ENCODE measurements at regions not wholly inside any gene's neighbourhood (a gene's known extent, or its start where the extent isn't known, plus 50 kb on each side); places are given as distances from the start of the nearest gene placed in this dataset.

GRCh38 chr13:29937841-29938240 is 87.4 kb upstream of the UBL3 start:
- DNase-seq (ENCODE audit: low spot score in 2 of 2) = no peak
- FAIRE-seq = no peak

- no peak for FAIRE-seq
- DNase-seq (ENCODE audit: low spot score in 2 of 2) = no peak
Measured at GRCh38 chr13:29937379-29937778, 87.0 kb upstream of the UBL3 start.

GRCh38 chr13:29936956-29937355 is 86.5 kb upstream of the UBL3 start:
- DNase-seq (ENCODE audit: low spot score in 2 of 2) (no peak), FAIRE-seq (no peak)

- DNase-seq (ENCODE audit: low spot score in 2 of 2) (no peak), FAIRE-seq (no peak)
Measured at GRCh38 chr13:29936051-29936813, 85.8 kb upstream of the UBL3 start.

GRCh38 chr13:29935309-29935981 is 85.0 kb upstream of the UBL3 start:
- no peak for DNase-seq (ENCODE audit: low spot score in 2 of 2)
- no peak for FAIRE-seq

GRCh38 chr13:29934531-29935308 is 84.3 kb upstream of the UBL3 start:
- DNase-seq (ENCODE audit: low spot score in 2 of 2) (no peak), FAIRE-seq (no peak)

- DNase-seq (ENCODE audit: low spot score in 2 of 2) (no peak), FAIRE-seq (no peak)
Measured at GRCh38 chr13:29933401-29933800, 83.0 kb upstream of the UBL3 start.

- DNase-seq (ENCODE audit: low spot score in 2 of 2) (no peak), FAIRE-seq (no peak)
Measured at GRCh38 chr13:29931696-29932095, 81.3 kb upstream of the UBL3 start.

- FAIRE-seq (no peak), DNase-seq (ENCODE audit: low spot score in 2 of 2) (no peak)
Measured at GRCh38 chr13:29929062-29929847, 78.8 kb upstream of the UBL3 start.

GRCh38 chr13:29926098-29926476 is 75.7 kb upstream of the UBL3 start:
- DNase-seq (ENCODE audit: low spot score in 2 of 2) (no peak), FAIRE-seq (no peak)

- FAIRE-seq (no peak), DNase-seq (ENCODE audit: low spot score in 2 of 2) (peak in 1 of 2 donors; percentile 28)
Measured at GRCh38 chr13:29925457-29926097, 75.2 kb upstream of the UBL3 start.

GRCh38 chr13:29924482-29925350 is 74.3 kb upstream of the UBL3 start:
- FAIRE-seq = no peak
- no peak for DNase-seq (ENCODE audit: low spot score in 2 of 2)

- FAIRE-seq = no peak
- no peak for DNase-seq (ENCODE audit: low spot score in 2 of 2)
Measured at GRCh38 chr13:29923554-29924481, 73.4 kb upstream of the UBL3 start.

- DNase-seq (ENCODE audit: low spot score in 2 of 2) = no peak
- FAIRE-seq = no peak
Measured at GRCh38 chr13:29922896-29923295, 72.5 kb upstream of the UBL3 start.

- FAIRE-seq (no peak), DNase-seq (ENCODE audit: low spot score in 2 of 2) (no peak)
Measured at GRCh38 chr13:29922281-29922821, 71.9 kb upstream of the UBL3 start.

GRCh38 chr13:29921542-29921941 is 71.1 kb upstream of the UBL3 start:
- DNase-seq (ENCODE audit: low spot score in 2 of 2) (no peak), FAIRE-seq (no peak)

GRCh38 chr13:29920025-29920643 is 69.7 kb upstream of the UBL3 start:
- no peak for DNase-seq (ENCODE audit: low spot score in 2 of 2)
- no peak for FAIRE-seq
